ENCODE measurements at regions not wholly inside any gene's neighbourhood (a gene's known extent, or its start where the extent isn't known, plus 50 kb on each side); places are given as distances from the start of the nearest gene placed in this dataset.

DNA sequence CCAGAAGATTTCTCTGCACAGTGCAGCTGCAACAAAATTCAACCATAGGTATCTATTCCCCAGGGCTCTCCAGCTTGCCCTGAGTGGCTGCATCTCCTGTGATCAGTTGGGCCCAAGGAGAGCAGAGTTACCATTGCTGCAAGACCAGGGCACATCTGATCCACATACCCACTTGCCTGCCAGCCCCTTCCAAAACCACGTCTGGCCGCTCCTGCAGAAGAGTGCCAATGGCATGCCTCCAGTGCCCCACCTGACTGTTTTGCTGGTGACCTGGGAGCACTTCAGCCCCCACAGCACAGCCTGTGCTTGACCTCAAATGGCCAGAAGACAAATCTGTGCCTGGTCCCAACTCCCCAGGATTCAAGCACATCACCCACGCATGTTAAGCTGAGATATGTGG is 526.1 kb upstream of the GBE1 start:
- DNase-seq (no peak), ATAC-seq (no peak)

DNA sequence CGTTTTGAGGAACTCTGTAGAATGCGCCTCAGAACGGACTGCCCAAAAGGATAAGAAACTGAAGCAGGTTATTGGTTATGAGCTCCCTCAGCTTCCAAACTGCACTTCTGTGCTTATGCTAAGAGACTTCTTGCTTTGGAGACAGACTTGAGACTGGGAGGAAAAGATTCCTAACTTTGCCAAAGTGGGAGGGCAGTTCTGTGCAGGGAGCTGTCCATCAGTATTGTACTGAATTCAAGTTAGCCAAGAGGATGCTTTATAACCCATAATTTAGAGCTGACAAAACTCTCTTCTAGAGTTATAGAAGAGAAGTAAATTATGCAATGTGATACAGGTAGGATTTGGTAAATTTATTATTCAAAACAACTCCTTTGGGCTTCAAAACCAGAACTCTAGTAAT is 519.8 kb upstream of the GBE1 start:
- no peak for ATAC-seq
- no peak for DNase-seq

DNA sequence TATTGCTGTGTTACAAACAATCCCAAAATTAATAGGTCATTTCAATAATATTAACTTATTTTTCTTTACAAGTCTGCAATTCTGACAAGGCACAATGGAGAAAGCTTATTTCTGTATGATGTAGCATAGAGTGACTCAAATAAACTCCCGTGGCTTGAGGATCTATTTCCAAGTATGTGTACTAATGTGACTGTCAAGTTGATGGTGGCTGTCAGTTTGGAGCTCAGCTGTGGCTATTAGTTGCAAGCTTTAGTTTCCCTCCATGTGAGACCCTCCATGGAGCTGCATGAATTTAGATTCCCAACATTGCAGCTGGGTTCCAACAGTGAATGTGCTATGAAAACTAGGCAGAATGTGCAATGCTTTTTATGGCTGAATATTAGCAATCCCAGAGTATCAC is 515.5 kb upstream of the GBE1 start:
- ATAC-seq (no peak), DNase-seq (no peak)

DNA sequence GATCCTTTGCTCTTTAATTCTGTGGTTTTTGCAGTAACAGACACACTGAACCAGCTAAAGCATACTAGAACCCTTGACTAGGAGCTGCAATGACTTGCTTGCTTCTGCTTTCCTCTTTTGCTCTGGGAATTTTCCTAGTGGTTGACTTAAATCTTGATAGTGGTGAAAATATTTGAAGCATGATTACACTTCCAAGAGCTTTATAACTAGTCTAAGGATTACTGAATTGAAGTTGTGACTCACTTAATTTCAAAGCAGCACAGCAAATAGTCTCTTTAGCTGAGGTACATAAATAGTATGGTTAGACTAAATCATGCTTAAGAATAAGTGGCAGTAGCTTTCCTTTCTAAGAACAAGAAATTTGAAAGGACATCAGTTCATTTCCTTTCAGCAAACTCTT is 513.5 kb upstream of the GBE1 start:
- DNase-seq (no peak), ATAC-seq (no peak)

DNA sequence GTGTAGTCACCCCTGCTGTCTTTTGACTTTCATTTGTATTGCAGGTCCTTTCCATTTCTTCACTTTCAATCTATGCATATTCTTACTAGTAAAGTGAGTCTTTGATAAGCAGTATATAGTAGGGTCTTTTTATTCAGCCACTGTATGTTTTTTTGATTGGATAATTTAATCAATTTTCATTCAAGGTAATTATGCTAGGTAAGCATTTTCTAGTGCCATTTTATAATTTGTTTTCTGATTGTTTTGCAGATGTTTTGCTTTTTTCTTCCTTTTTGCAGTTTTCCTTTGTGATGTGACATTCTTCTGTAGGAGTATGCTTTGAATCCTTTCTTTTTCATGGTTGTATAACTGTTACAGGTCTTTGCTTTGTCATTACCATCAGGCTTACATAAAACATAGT is 504.3 kb upstream of the GBE1 start:
- ATAC-seq, result no peak
- DNase-seq, result no peak

DNA sequence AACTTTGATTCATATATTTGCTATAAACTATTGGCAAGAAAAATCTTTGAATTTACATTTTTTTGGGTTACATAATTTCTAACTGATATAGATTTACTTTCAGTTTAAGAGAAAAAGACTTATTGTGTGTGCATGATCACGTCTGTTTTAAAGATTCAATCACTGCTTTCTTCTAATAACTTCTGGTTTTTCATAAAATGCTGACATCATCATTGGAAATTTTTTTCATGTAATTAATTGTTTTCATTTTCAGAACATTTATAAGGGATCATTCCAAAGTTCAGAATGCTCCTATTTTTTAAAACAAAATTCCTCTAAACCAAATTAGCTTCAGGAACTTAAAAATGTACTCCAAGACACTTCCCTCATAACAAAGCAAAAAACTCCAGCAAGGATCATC is 500.7 kb upstream of the GBE1 start:
- ATAC-seq, result no peak
- DNase-seq, result no peak

DNA sequence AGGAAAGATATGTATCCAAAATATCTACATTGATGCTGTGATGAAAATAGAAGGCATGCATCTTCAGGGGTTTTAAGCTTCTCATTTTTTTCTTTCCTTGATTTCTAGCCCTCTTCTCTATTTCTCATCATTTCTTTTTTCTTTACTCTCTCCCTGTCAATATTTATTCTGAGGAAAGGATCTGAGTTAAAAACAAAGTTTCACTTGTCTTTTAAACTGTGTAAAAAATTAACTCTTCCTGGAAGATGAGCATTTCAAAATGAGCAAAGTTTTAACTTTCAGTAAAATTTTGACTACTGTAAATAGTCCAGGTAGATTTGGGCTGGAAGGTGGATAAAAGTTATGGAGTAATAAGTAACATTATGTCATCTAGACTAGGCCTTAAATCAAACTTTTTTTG is 500.2 kb upstream of the GBE1 start:
- no peak for ATAC-seq
- no peak for DNase-seq

DNA sequence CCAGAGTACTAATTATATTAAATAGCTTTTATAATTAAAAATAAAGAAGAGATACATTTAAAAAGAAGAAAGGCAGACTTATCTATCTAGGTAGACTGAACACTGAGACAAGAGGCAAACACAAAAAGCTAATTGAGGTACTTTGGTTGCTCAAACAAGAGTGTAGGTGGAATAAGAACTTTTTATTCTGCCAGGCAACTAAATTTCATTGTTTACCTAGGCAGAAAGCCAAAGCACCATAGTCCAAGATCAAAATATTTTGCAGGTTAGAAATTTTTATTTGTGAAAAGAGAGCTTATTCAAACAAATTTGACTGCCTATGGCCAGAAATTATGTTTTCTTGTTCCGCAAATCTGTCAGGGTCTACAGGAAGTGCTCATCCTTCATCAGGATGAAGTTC is 499.6 kb upstream of the GBE1 start:
- no peak for ATAC-seq

DNA sequence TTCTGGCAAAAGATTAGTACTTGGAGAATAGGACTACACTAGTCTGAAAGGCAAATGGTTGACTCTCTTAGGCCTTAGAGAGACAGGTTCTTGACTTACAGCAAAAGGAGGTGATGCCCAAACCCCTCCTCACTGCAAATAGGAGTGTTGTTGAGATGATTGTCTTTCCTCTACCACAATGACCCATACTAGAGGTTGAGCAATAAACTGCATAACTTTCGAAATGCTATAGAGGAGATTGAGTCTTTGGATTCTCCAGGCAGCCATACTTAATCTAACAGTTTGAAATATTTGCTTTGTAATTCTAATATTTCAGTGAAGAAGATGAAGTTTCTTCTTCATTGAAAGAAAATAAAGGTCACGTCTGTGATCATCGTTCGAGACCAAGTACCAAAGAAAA is 498.5 kb upstream of the GBE1 start:
- DNase-seq, result no peak
- ATAC-seq, result no peak

More for the DNA sequence above, 499.6 kb upstream of the GBE1 start:
- DNase-seq, result no peak

DNA sequence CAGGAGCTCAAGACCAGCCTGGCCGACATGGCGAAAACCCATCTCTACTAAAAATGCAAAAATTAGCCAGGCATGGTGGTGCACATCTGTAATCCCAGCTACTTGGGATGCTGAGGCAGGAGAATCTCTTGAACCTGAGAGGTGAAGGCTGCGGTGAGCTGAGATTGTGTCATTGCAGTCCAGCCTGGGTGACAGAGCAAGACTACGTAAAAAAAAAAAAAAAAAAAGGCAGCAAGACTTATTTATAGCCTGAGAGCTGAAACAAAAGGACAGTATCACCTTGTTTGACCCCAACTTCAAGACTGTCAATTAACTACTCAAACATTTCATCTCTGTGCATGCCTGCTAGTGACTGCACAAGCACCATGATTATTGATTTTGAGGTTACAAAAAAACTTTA is 478.9 kb upstream of the GBE1 start:
- DNase-seq, result no peak
- ATAC-seq, result no peak

DNA sequence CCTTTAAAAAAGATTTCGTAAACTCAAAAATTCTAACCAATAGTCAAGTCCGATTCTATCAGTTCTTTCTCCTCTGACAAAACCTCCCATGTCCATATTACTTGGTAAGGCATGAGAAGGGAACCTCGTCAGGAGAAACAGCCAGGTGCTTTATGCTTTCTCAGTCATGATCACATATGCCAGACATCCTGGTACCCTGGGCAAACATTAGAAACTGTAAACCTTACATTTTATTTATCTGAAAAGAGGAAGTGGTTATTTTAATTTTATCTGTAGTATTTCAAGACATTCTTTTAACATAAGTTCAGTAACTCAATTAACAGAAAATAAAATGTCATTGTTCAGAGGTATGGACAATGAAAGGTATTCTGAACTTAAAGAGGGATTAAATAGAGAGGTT is 474.8 kb upstream of the GBE1 start:
- no peak for DNase-seq
- no peak for ATAC-seq

DNA sequence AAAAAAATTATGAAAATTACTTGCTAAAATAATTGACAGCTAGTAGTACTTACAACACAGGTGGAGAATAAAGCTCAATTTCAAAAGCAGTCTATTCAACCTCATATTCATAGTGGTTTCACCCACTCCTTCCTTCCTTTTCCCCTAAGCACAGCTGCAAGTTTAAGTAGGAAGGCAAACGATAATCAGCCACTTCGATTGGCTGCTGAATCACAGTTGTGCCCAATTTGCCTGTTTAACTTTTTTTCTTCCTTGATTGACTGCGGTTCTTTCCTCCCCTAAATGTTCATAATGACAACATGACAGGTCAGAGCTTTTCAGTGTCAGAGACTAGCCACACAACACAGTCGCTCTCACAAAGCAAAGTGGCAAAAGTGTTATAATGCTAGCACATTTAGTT is 468.0 kb upstream of the GBE1 start:
- ATAC-seq (peak; percentile 72), DNase-seq (no peak)

DNA sequence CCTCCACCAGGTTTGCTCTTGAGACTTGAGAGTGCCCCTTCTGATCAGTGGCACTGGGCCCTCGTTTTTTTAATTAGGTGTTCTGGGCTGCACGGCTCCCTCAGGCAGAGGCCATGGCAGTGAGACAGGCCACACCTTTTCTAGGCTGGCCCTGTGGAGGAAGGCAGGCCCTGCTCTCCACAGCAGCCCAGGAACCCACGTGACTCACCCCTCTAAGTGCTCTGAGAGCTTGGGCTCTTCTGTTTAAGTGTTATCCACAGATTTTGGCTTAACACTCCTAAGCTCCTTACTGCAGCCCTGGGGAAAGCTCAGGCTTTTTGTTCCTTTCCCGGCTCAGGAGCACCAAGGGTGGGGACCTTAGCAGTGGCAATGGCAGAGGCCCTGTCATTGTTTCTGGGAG is 463.2 kb upstream of the GBE1 start:
- no peak for DNase-seq
- no peak for ATAC-seq

DNA sequence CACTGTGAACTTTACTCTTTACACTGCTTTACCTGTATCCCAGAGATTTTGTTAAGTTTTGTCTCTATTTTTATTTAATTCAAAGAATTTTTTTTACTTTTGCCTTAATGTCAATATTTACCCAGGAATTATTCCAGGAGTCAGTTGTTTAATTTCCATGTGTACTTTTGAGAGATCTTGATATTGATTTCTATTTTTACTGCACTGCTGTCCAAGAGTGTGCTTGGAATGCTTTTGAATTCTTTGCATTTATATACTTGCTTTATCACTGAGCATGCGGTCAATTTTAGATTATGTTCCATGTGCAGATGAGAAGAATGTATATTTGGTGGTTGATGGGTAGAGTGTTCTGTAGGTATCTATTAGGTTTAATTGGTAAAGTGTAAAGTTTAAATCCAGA is 461.0 kb upstream of the GBE1 start:
- DNase-seq (no peak), ATAC-seq (no peak)

DNA sequence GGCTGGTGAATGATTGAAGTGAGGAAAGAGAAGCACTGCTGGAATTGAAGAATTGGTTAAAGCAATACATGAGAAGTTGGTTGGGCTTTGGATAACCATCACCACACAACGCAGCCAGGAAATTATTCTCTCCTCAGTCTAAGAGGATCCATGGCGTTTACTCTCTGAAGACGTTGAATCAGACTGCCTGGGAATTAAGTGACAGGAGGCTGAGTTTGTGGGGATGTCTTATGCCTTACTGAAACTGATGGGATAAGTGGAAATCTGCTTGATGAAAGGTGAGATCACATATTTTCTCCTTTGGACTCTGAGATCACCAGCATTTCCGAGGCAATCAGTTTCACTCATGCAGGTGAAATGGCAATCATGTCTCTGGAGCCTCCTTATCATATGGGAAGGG is 456.1 kb upstream of the GBE1 start:
- DNase-seq, result no peak
- no peak for ATAC-seq

DNA sequence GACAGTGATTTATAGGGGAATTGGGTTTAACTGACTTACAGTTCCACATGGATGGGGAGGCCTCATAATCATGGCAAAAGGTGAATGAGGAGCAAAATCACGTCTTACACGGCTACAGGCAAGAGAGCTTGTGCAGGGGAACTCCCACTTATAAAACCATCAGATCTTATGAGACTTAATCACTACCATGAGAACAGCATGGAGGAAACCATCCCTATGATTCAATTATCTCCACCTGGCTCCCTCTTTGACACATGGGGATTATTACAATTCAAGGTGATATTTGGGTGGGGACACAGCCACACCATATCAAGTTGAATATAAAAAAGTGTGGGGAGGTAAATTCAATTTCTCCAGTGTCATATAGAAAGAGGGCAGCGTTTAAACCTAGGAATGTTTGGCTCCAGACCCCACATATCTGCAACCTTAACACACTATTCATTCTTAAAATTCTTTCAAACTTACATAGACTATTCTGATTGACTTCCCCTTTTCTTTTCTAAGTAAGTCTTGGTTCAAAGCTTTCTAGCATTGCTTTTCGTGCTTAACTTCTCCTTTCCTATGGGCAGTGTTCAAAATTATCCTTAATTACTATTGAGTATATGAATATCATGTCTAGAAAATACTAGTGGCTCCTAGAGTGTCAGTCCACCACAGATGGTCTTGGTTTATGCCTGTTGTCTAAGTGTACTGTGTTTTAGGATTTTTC is 446.7 kb upstream of the GBE1 start:
- no peak for ATAC-seq
- DNase-seq, result no peak

DNA sequence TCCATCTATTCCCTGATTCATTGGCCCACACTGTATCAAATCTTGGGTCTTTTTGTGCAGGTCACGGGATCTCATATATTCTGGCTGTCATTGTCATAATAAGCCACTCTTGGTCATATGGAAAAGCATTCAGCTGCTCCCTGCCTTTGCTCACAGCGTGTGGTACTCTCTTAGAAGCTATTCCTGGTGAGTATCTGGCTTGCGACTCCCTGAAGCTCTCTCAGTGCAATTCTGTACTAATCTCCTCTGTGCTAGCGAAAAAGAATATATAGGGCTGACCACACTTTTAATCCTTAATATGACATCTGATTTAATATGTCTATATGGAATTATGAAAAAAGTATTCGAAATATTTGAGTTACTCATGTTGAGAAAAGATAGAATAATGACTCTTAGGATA is 440.8 kb upstream of the GBE1 start:
- no peak for ATAC-seq
- no peak for DNase-seq

DNA sequence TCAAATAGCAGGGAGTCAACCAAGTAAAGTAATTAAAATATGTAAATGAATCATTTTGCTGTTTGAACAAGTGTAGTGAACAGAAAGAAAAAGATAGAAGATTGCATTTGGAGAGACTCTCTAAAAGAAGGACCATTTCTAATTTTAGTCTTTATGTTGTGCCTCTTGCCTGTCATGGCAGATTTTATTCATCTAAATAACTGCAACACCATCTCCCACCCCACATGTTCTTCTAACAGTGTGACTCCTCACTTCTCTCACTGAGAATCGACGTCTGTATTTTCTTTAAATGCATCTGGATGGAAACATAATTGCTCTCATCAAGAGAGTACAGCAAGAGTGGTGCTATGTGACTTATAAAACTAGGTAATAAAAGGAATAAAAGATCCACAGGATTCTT is 439.9 kb upstream of the GBE1 start:
- ATAC-seq, result no peak
- no peak for DNase-seq

DNA sequence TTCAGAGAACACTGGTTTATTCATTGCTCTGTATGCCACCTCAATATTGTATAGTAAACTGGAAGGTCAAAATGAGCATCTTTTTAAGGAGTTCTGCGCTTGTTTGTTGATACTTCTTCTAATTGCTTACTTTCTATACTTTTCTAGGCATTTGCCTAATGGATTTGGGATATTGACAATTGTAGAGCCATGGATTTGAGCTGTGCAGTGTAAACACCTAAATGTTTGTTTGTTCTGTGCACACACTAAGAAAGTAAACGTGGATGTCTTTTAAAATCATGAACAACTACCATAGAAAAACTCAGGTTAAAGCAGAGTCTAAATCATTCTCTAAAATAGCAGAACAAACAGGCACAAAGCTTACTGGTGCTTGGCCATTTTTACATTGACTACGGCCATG is 436.6 kb upstream of the GBE1 start:
- DNase-seq (no peak), ATAC-seq (no peak)

DNA sequence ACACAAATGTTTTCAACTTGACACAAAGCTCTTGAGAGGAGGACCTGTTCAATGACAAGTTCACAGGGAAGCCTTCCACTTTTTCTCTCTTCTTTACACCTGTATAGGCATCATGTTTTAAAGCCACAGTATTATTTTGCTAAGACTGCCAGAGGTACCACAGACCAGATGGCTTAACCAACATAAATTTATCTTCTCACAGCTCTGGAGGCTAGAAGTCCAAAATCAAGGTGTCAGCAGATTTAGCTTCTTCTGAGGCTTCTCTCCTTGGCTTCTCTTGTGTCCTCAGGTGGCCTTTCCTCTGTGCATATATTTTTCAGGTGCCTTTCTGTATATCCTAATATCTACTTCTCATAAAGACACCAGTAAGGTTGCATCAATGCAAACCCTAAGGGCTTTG is 435.2 kb upstream of the GBE1 start:
- ATAC-seq, result no peak
- no peak for DNase-seq

DNA sequence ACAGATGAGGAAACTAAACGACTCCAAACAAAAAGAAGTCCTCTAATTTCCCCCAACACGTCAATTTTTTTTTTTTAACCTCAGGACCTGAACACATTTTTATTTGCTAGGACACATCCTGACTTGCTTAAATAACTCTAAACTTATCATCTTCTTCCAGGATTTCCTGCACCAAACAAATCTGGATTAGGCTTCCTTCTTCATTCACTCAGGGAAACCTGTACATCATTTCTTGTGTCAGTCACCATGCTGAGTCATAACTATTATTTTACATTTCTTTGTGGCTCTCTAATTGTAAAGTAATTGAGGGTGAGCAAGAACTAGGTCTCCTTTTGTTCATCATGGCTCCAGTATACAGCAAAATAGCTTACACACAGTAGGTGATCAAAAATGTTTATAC is 433.4 kb upstream of the GBE1 start:
- no peak for DNase-seq
- ATAC-seq, result no peak

DNA sequence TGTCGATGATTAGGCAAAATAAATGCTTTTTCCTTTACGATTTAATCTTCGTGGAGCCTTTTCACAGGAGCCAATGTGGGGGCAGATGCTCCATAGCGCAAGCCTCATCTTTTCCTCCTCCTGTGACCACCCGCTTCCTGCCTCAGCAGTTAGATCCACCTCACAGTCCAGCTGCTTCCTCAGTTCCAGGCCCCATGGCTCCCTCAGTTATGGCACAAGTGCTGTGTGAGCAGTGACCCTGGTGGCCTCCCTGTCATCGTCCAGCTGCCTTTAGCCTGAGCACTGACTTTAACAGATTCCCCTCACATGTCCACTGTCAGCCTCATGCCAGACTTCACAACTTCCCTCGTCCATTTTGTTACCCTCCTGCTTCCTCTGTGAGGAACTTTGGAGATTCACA is 424.6 kb upstream of the GBE1 start:
- DNase-seq (no peak), ATAC-seq (no peak)

DNA sequence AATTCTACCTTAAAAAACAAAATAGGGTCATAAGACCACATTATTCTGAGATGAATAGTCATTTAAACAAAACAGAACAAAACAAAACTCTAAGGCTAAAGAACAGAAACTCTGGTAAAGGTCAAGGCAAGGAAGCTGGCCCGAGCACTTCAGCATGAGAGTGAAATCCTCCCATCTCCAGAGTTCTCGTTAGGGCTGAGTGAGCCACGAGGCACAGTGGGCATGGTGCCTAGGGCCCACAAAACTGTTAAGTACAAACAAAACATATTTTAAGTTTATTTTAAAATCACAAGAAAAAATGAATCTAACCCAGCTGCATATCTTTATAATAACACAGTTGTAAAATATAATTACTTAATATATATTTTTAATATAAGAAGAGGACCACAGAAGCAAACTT is 417.8 kb upstream of the GBE1 start:
- no peak for DNase-seq
- ATAC-seq, result no peak

DNA sequence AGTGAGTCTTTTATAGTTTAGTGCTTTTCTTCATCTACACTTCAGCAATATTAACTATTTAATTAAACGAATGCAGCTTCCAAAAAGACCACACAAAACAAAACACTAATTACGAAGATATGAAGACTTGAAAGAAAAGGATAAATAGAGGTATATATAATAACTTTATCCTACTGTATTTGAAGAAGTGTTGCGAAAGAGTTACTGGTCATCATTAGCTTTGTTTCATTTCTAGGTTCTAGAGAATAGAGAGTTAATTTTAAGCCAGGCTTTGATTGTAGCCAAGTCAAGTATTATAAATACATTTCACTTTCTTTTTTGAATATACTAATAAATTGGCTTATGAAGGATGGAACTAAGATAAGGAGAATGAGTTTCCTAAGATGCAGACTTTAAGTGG is 416.8 kb upstream of the GBE1 start:
- DNase-seq (no peak), ATAC-seq (no peak)

DNA sequence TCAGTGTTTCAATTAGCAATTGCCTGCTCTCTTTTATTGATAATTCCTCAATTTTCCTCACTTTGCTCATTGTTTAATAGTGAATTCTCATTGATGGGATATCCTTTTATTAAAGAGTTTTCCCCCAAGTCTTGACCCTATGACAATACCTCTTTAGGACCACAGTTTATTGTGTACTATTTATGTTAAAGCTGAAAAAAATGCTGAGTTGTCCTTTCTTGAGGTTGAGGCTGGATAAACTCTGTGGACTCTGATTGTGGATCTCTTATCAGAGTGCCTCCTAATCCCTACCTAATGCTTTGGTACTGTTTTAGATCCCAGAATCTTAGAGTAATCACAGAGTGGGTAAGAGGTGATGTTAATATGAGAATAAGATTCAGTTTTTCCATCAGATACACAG is 416.3 kb upstream of the GBE1 start:
- ATAC-seq, result no peak
- DNase-seq, result no peak

All from stimulated activated naive CD8-positive, alpha-beta T cell treated with anti-CD3 and anti-CD28 coated beads, Interleukin-15, Interleukin-2, amounts not matched to agents 100 U/mL and 50 U/mL, for 24 hours (primary cell).